ENCODE measurements at regions not wholly inside any gene's neighbourhood (a gene's known extent, or its start where the extent isn't known, plus 50 kb on each side); places are given as distances from the start of the nearest gene placed in this dataset.

- DNase-seq = no peak
Measured at GRCh38 chr1:201612645-201613044, 73.7 kb downstream of the NAV1 start.

GRCh38 chr1:201614262-201615015 is 75.5 kb downstream of the NAV1 start:
- DNase-seq = peak; percentile 71

GRCh38 chr1:201617157-201617556 is 78.2 kb downstream of the NAV1 start:
- no peak for DNase-seq

DNA sequence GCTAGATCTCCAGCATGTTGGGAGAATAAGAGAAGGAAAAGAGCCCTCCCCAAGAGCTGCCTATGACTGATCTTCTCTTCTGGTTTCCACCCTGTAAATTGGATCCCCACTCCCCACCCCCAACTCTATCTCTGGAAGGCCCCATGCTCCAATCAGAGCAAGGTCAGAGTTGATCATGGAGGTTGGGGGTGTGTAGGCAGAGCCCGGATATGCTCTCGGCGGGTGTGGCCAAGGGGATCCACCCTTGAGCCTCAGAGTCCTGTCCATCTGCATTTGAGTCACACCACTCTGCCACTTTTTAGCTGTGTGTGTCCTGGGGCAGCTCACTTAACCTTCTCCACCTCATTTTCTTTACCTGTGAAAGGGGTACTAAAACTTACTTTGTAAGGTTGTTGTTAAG is 79.5 kb downstream of the NAV1 start:
- DNase-seq = no peak

GRCh38 chr1:201618905-201619304 is 80.0 kb downstream of the NAV1 start:
- no peak for DNase-seq

DNA sequence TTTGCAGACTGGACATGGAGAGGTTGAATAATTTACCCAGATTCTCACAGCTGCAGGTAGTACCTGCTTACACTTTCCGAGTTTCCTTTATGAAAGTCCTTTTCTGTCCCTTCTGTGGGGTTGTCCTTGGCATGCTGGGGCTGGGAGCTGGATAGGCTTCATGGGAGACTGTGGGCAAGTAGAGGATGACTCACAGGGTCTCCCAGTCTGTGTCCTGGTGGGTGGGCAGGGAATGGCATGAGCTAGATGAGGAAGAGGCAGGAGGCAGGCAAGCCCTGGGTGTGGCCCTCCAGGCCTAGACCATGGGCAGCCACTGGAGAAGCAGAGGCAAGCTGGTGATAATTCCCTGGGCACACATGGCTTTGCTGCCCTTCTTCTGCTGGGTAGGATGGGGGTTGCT is 80.6 kb downstream of the NAV1 start:
- DNase-seq = no peak

GRCh38 chr1:201622353-201622752 is 83.4 kb downstream of the NAV1 start:
- DNase-seq = no peak

DNA sequence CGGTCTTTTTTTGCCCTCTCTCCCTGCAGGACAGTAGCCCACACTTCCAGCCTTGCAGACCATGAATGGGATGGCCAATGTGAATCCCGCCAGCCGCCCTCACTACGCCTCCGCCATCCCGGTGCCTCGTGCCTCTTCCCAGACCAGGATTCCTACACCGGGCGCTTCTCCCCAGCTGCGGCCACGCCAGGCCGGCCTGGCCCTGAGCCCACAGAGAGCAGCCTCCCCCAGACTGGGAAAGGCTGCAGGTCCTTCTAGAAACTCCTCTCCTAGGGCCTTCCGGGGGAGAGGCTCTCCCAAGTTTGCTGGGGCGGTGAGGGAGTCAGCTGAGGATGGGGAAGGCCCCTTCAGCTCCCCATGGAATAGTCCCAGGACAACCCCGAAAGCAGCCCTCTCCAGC is 83.9 kb downstream of the NAV1 start:
- DNase-seq = no peak

- DNase-seq = no peak
Measured at GRCh38 chr1:201624741-201625225, 85.9 kb downstream of the NAV1 start.

DNA sequence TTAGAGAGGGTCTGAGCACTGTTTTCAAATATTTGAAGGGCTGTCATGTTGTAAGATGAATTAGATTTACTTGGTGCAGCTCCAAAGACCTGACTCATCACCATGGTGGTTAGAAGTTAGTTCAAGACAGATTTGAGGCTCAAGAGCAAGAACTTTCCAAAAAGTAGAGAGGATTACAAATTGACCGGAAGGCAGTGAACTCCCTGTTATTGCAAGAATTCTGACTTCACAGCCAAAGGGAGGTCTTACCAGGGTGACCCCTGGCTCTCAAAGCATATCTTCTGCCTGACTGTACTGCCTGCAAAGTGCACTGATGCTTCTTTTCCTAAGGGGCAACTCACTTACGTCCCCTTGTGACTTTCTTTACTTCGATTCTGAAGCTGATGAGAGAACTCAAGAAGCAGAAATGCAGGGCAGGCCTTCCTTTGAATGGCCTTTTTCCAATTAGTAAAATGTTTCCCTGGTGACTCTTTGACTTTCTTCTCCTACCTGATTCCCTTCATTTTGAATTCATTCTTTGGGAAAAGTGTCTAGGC is 86.4 kb downstream of the NAV1 start:
- no peak for DNase-seq

- no peak for DNase-seq
Measured at GRCh38 chr1:201625851-201626251, 86.9 kb downstream of the NAV1 start.

- no peak for DNase-seq
Measured at GRCh38 chr1:201626629-201627275, 87.8 kb downstream of the NAV1 start.

DNA sequence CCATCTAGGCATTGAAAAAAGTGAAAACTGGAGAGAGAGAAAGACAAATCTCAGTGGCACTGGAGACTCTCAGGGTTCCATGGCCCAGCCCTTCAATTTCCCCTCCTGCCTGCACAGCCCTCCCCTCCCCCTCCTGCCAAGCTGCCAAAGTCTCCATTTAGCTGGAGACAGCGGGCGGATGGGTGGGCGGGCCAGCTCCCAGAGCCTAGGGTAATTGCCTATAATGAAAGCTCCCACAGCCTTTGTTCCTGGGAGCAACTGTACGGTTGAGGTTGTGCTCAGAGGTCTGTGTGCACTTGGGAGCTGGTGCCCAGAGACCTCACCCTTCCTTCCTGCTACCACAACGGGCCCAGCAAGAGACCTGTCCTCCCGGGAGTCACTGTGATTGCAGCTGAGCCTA is 89.6 kb downstream of the NAV1 start:
- DNase-seq = peak; percentile 71

GRCh38 chr1:201630582-201630981 is 91.7 kb downstream of the NAV1 start:
- no peak for DNase-seq

DNA sequence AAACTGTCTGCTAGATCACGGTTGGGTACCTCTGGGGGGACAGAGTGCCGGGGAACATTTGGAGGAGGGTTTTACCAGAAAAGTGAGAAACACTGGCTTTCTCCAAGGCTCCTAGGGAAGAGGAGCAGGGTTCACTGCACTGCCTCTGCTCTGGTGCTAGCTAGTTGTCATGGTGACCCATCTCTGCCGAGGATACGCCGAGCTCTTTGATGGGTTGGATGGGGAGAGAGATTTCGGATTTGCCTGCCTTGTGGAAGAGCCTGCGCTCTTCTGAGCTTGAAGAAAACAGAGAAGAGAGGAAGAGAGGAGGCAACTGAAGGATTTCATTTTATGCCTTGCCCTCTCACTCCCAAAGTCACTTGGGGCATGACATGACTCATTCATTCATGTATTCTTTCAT is 92.1 kb downstream of the NAV1 start:
- DNase-seq = no peak

DNA sequence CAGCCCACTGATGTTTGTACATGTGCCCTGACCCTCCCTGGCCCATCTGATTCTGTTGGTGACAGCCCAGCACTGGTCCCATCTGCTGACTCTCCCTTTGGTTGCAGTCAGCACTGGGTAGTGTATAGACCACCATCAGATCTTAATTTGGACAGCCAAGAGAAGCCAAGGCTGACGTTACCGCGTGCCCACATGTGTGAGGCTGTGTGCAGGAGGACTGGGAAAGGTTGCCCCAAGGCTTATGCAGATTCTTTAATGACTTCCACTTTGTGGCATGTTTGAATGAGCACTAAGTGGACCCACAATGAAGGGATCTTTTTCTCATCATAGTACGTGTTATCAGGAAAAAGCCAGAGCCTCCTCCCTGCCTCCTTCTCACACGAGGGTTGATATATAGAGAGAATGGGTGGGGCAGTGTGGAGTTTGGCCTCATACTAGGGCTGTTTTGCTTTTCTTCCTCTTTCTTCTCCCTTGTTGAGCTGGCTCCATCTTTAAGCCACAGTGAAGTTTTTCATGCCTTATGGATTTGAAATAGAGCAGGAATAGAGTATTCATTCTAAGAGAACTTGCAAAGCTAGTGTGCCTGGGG is 93.5 kb downstream of the NAV1 start:
- DNase-seq = no peak

- DNase-seq = no peak
Measured at GRCh38 chr1:201633297-201633696, 94.4 kb downstream of the NAV1 start.

DNA sequence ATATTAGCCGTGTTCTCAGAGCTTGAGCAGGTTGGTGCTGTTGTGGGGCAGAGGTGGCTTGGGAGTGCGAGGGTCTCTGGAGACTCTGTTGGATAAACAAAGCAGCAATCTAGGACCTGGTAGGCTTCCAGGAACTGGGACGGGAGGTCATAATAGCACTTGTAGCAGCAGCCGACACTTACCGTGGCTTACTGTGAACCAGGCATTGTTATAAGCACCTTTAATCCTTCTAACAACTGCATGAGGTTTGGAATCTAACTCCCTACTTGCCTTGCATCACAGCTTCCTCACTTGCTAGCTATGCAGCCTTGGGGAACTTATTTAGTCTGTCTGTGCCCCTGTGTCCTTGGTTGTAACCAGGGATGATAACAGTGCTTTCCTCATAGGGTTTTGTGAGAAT is 94.9 kb downstream of the NAV1 start:
- DNase-seq = no peak

GRCh38 chr1:201634261-201634660 is 95.3 kb downstream of the NAV1 start:
- no peak for DNase-seq

DNA sequence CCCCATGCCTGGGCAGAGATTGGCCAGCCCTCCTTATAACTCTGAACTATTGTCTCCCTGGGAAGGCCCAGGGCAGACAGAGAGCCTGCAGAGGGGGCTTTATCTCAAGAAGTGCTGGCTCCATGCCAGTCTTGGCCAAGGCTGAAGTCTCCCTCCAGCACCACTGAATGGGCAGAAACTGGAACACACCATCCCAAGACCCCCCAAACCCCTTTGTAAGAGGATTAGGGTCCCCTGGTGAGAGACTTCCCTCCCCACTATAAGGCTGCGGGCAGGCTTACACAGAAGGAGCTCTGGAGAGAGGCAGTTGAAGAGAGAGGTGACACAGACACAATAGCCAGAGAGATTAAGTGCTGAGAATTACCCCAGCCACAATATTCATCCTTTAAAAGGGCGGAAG is 97.2 kb downstream of the NAV1 start:
- no peak for DNase-seq

GRCh38 chr1:201636510-201636971 is 97.6 kb downstream of the NAV1 start:
- DNase-seq = no peak

DNA sequence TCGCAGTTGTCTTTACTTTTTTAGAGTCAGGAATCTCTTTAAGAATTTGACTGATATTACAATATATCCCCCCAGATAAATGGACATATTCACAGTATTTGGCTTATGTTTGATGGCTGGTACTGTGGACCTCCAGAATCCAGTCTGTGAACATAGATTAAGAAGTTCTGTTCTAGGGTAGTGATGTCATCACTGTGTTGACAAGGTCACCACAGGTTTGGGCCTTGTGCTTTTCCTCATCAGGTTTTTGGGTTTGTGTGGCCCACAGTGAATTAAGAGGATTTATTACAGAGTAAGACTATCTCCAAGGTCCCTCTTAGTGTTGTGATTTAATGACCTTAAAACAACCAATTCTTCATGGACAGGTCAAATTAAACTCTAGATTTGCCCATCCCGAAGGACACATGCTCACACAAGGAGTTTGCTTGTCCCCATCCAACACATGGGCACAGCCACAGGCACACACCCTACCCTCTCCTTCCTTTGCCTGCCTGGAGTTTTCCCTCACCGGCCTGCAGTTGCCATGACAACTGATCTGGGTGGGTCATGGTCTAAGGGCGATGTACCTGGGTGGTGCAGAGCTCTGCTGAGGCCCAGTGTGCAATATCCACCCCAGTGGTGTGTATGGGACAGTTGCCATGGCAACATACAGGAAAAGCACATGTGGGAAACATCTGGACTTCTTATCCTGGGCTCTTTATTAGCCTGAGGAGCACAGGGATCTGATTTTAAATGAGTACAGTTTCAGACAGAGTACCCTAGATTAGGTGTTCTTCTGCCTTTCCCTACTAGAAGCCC is 98.6 kb downstream of the NAV1 start:
- DNase-seq = no peak

GRCh38 chr1:201639391-201639790 is 100.5 kb downstream of the NAV1 start:
- DNase-seq = no peak

All from femur (tissue), 1 donor.